Lung microvascular endothelial cell (primary cell): ENCODE measurements at regions not wholly inside any gene's neighbourhood (a gene's known extent, or its start where the extent isn't known, plus 50 kb on each side); places are given as distances from the start of the nearest gene placed in this dataset.

Source experiments
- DNase-seq, 2 donors: peaks; one replicate each; pipeline versions ENCODE4 v3.0.0 to v3.0.0-alpha.2; 2010; ENCODE audit warnings: low read depth in 2 of 2

- peak in 1 of 2 donors; percentile 54 for DNase-seq
Measured at GRCh38 chr9:13556656-13557055, 277.2 kb upstream of the MPDZ start.

- DNase-seq = peak; percentile 13 to 56
Measured at GRCh38 chr9:13555989-13556500, 276.6 kb upstream of the MPDZ start.

GRCh38 chr9:13555516-13555915, 276.0 kb upstream of the MPDZ start:
- DNase-seq = peak; percentile 34 to 76

GRCh38 chr9:13554626-13555025, 275.1 kb upstream of the MPDZ start:
- DNase-seq = no peak

DNA sequence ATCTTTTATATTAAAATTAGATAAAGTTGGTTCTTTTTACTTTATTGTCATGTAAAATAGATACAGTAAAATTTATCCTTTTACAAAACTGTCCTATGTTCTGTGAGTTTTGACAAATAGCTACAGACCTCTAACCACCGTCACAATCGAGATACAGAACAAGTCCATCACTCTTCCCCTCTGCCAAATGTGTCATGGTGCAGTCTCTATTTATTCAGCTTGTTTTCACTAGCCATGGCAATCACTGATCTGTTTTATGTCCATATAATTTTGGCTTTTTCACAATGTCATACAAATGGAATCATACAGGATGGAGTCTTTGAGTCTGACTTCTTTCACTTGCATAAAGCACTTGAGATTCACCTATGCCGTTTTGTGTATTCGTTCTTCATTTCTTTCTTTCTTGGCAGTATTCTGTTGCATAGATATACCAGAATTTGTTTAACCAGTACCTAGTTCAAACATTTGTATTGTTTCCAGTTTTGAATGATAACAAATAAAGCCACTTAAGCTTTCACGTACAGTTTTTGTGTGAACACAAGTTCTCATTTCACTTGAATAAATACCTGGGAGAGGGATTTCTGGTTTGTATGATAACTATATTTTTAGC, 273.2 kb upstream of the MPDZ start:
- peak in 1 of 2 donors; percentile 84 for DNase-seq

DNA sequence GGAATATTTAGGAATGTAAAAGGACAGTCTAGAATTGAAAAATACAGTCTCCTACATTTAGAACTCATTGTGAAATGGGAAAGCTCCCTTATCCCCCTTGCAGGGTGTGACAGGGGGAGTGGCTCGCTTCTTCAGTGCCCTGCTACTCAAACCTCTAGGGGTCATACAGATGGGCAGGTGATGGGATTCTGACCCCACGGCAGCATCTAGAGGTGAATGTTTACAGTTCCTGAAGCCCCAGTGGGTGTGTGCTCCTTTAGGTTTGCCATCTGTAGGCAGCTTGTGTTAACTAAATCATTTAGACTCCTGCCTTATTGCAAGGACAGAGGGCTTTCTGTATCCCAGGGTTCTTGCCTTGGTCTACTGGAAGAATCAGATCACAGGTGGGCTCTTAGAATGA, 271.0 kb upstream of the MPDZ start:
- no peak for DNase-seq

DNA sequence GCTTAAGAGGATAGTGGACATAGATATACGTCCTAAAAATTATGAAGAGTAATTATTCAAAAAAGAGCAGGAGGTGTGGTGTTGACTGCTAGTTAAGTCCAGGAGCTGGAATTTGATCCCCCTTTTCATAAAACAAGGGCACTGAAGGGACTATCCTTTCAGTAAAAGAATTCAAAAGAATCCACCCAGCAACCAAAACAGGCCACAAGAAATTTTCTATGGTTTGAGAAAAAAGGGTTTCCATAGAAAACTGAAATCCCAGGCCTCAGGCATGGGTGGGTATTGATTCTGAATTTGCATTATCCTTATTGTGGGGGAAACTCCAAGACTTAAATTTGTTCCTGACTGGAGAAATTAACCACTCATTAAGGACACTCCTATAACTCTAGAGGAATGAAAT, 269.0 kb upstream of the MPDZ start:
- no peak for DNase-seq

GRCh38 chr9:13535141-13535540, 255.6 kb upstream of the MPDZ start:
- DNase-seq = no peak

GRCh38 chr9:13534006-13534405, 254.5 kb upstream of the MPDZ start:
- no peak for DNase-seq

GRCh38 chr9:13532407-13532806, 252.9 kb upstream of the MPDZ start:
- DNase-seq = peak; percentile 55 to 97

DNA sequence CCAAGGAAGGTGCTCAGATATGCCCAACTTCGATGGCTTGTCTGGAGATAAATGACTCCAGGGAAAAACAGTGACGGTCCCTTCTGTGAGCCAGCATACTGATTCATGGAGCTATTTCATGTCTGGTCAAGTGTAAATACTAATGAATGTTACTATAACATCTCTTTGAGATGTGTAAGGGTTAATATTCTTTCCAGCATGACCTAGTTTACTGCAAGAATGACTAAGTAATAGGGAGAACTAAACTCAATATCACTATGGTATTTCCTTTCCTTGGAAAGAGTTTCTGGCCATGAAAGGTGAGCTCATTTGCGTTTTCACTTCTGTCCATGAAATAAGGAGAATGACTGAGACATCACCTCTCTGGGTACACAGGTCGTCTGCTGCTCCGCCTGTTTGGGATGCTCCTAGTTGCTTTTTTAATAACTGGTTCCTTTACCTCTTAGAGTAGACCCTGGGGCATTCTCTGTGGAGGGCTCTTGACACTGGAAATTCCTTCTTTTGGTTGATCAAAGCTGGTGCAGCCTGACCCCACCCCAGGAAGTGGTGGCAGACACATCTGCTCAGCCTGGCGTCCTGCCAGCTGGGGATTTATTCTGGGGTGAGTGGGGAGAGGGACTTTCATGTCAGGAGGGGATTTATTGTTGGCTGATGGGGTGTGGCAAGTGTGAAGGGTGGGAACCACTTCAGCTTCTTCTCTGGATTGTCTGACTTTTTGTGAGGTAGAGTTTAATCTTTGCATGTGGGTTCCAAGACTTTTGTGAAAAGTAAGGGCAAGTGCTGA, 250.0 kb upstream of the MPDZ start:
- DNase-seq = no peak

DNA sequence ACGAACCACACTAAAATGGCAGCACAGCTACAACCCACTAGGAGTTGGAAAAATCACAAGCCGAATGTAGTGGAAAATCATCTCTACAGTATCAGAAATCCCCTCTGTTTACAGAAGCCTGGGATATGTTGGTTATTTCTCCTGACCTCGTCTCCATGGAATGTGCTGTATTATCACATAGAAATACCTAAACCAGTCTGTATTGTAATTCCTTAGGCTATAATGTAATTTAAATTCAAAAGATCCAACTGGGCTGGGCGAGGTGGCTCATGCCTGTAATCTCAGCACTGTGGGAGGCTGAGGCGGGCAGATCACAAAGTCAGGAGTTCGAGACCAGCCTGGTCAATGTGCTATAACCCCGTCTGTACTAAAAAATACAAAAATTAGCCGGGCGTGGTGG, 244.8 kb upstream of the MPDZ start:
- DNase-seq = peak; percentile 15 to 60

- no peak for DNase-seq
Measured at GRCh38 chr9:13520069-13520468, 240.6 kb upstream of the MPDZ start.

DNA sequence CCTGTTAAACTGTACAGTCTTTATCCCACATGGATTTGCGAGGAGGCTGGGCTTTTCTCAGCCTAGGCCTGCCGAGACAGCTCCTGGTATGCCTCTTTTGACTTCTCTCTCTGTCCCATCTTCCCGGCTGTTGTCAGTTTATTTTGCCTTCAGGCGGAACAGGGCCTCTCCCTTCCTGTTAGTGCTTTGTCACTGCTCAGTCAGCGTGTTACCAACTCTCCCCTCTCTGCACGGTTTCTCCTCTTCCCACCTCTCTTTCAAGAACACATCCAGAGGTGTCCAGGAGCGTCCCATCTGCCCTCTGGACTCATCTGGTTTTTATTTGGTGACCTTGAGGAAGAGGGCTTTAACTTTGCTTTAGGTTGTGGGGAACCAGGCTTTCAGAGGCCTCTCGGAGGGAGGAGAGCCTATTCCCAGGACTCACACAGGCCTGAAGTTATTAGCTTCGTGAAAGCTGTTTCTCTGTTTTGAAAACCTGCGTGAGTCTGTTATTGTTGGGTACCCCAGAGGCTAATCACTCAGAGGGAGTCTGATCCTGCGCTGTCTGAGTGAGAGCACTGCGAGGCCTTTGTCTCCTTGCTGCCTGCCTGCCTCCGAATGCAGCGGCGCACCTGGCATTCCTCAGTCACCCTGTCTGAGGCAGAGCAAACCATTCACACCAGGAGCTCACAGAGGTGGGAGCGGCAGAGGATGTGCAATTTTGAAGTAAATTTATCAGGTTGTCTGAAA, 234.4 kb upstream of the MPDZ start:
- DNase-seq = peak; percentile 37 to 63

DNA sequence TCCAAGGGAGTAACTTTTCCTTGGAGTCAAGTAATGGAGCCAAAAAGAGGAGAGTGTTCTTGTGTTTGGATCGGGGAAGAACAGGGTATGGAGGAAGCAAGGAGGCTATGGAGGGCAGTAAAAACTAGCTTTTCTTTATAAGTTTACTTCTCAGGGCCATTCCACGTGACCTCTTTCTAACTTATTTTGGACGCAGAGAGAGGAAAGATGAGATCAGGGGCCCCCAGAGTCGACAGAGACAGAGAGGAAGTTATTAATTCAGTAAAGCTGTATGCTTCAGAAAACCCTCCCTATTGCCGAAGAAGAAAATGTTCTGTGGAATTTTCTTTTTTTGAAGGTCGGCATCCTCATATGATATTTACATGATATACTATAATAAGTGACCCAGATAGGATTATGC, 233.8 kb upstream of the MPDZ start:
- peak; percentile 29 to 43 for DNase-seq

GRCh38 chr9:13508681-13509080, 229.2 kb upstream of the MPDZ start:
- no peak for DNase-seq

DNA sequence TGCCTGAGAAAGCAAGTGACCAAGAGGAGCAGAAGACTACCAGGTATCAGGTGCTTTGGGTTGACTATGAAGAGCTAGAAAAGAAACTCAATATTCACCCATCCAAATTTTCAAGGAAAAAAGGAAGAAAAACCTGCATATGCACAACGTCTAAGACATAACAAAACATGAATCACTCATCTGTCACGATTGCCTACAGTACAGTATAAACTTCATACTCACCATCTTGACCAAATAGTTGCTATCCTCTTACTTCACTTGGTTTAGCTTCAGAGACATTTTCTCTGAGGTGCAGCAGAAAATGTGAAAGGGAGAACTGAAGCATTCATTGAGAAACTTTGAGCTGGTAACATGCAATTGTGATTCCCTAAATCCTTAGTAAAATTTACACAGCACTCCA, 228.6 kb upstream of the MPDZ start:
- DNase-seq = no peak

DNA sequence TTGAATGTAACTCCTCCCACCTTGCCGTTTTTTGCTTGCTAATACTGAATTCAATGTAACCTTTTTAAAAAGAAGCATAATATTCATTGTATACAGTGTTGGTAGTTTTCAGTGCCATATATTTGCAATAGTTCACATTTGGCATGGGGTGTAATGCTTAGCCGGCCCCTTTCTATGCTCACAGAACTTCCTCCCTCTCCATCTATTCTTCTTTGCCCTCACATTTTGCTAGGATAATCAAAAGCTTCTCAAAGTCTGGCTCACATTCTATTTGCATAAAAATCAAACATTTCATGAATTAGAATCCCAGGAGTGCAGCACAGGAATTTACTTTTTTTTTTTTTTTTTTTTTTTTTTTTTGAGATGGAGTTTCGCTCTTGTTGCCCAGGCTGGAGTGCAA, 226.3 kb upstream of the MPDZ start:
- DNase-seq = no peak

DNA sequence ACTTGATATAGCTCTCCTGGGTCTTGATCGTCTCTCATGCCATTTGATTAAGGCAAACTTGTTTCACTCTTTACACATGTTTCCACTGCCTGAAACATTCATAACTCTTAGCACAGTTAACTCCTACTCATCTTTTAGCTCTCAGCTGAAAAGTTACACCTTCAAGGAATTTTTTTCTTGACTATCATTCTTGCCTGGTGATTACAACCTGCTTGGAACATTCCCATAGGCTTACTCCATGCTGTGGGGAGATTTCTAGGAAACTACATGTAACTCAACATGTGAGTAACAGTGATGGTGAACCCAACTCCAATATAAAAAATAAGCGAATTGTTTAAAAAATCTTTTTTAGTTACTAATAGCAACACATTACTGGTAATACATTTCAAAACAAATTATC, 224.1 kb upstream of the MPDZ start:
- no peak for DNase-seq

GRCh38 chr9:13502484-13502883, 223.0 kb upstream of the MPDZ start:
- DNase-seq = no peak

- DNase-seq = no peak
Measured at GRCh38 chr9:13501018-13501417, 221.5 kb upstream of the MPDZ start.

GRCh38 chr9:13500034-13500433, 220.5 kb upstream of the MPDZ start:
- no peak for DNase-seq
